ENCODE measurements at regions not wholly inside any gene's neighbourhood (a gene's known extent, or its start where the extent isn't known, plus 50 kb on each side); places are given as distances from the start of the nearest gene placed in this dataset.
"Not testable (repeated sequence)": the region's sequence is repeated elsewhere in the genome, so short reads cannot be mapped to it uniquely, and the experiment has no call there.

- Histone ChIP-seq H3K27ac (ENCODE audit: low read depth in 1 of 3, low read length in 2 of 3) (no peak overlapping the region), H3K9me3 (ENCODE audit: control insufficient read depth in 2 of 2, insufficient read depth in 1 of 2, low read depth in 1 of 2, low read length in 1 of 2) (no peaks in the 10 kb centered on the region), H3K4me1 (ENCODE audit: control insufficient read depth in 3 of 3, insufficient read depth in 2 of 3, low read depth in 1 of 3, low read length in 2 of 3) (no peaks in the 10 kb centered on the region), H3K36me3 (ENCODE audit: control insufficient read depth in 3 of 3, insufficient read depth in 2 of 3, low read depth in 1 of 3, low read length in 3 of 3) (no peaks in the 10 kb centered on the region), H3K27me3 (ENCODE audit: control insufficient read depth in 3 of 3, insufficient read depth in 3 of 3, low read length in 3 of 3) (no peaks in the 10 kb centered on the region), H3K4me3 (ENCODE audit: low read depth in 1 of 3, low read length in 3 of 3) (no peak overlapping the region)
- FAIRE-seq = no peak
- DNase-seq = no peak
These were observed 98.9 kb downstream of the SMPDL3A start for GRCh38 chr6:122887941-122888340.

DNA sequence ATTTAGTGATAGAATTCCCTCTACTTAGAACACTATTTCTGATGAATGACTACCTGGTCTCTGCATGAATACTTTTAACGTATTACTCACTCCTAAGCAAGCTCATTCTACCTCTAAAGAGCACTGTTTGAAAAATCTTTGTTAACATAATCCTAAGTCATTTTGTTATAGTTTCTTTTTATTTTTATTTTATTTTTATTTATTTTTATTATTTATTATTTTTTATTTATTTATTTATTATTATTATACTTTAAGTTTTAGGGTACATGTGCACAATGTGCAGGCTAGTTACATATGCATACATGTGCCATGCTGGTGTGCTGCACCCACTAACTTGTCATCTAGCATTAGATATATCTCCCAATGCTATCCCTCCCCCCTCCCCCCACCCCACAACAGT, 99.6 kb downstream of the SMPDL3A start:
- not testable (repeated sequence) for H3K36me3 ChIP-seq (ENCODE audit: control insufficient read depth in 3 of 3, insufficient read depth in 2 of 3, low read depth in 1 of 3, low read length in 3 of 3); H3K27me3 ChIP-seq (ENCODE audit: control insufficient read depth in 3 of 3, insufficient read depth in 3 of 3, low read length in 3 of 3); H3K4me1 ChIP-seq (ENCODE audit: control insufficient read depth in 3 of 3, insufficient read depth in 2 of 3, low read depth in 1 of 3, low read length in 2 of 3); FAIRE-seq; H3K27ac ChIP-seq (ENCODE audit: low read depth in 1 of 3, low read length in 2 of 3); H3K9me3 ChIP-seq (ENCODE audit: control insufficient read depth in 2 of 2, insufficient read depth in 1 of 2, low read depth in 1 of 2, low read length in 1 of 2); DNase-seq; H3K4me3 ChIP-seq (ENCODE audit: low read depth in 1 of 3, low read length in 3 of 3)
- WGBS, 3 donors = 91 to 94% (median 92%) methylated on average over 1 of the region's 1 CpG

DNA sequence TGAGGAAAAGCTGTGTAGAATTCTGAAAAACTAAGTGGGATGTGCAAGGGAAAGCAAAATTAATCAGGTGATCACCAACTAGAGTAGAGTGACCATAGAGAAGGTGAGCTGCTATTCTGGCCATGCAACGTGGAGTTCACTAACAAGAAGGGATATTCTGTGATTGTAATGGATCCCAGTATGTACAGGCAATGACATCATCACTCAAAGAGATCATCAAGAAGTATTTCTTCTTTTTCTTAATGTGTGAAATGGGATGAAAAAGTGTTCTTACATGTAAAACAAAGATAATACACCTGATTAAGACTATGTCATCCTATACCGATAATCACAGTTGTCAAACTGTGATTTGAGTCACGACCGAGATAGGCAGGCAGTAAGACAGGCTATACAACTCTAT, 101.2 kb downstream of the SMPDL3A start:
- no peak for FAIRE-seq
- no peak for DNase-seq
- H3K27me3 ChIP-seq (ENCODE audit: control insufficient read depth in 3 of 3, insufficient read depth in 3 of 3, low read length in 3 of 3) = no peaks in the 10 kb centered on the region
- no peak overlapping the region for H3K4me3 ChIP-seq (ENCODE audit: low read depth in 1 of 3, low read length in 3 of 3)
- WGBS, 3 donors = 81 to 89% (median 86%) methylated on average over 4 of the region's 4 CpGs
- H3K4me1 ChIP-seq (ENCODE audit: control insufficient read depth in 3 of 3, insufficient read depth in 2 of 3, low read depth in 1 of 3, low read length in 2 of 3) = no peaks in the 10 kb centered on the region
- H3K36me3 ChIP-seq (ENCODE audit: control insufficient read depth in 3 of 3, insufficient read depth in 2 of 3, low read depth in 1 of 3, low read length in 3 of 3) = no peaks in the 10 kb centered on the region
- no peak overlapping the region for H3K27ac ChIP-seq (ENCODE audit: low read depth in 1 of 3, low read length in 2 of 3)
- no peaks in the 10 kb centered on the region for H3K9me3 ChIP-seq (ENCODE audit: control insufficient read depth in 2 of 2, insufficient read depth in 1 of 2, low read depth in 1 of 2, low read length in 1 of 2)

- no peak for FAIRE-seq
These were observed 101.2 kb upstream of the CLVS2 start for GRCh38 chr6:122894791-122895190.

DNA sequence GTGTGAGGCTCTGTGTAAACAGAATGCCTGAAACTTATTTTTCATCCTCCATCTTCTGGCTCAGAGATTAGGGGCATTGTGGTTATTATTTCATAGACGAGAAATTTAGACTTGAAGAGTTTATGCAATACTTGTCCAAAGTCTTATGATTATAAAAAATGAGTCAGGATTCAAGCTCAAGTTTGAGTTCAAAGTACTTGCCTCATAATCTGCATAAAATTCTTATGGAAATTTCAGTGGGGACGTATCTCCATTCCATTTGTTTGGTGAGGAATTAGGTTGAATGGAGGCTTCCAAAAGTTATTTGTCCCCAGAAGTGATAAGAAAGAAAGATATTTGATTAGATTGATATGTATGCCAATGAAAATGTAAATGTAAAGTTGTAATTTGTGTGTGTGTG, 93.7 kb upstream of the CLVS2 start:
- Histone ChIP-seq H3K4me3 (ENCODE audit: low read depth in 1 of 3, low read length in 3 of 3) (no peak overlapping the region), H3K27ac (ENCODE audit: low read depth in 1 of 3, low read length in 2 of 3) (no peak overlapping the region), H3K9me3 (ENCODE audit: control insufficient read depth in 2 of 2, insufficient read depth in 1 of 2, low read depth in 1 of 2, low read length in 1 of 2) (no peaks in the 10 kb centered on the region), H3K36me3 (ENCODE audit: control insufficient read depth in 3 of 3, insufficient read depth in 2 of 3, low read depth in 1 of 3, low read length in 3 of 3) (no peaks in the 10 kb centered on the region), H3K4me1 (ENCODE audit: control insufficient read depth in 3 of 3, insufficient read depth in 2 of 3, low read depth in 1 of 3, low read length in 2 of 3) (no peaks in the 10 kb centered on the region), H3K27me3 (ENCODE audit: control insufficient read depth in 3 of 3, insufficient read depth in 3 of 3, low read length in 3 of 3) (no peaks in the 10 kb centered on the region)
- WGBS, 3 donors = 17 to 46% (median 37%) methylated on average over 2 of the region's 2 CpGs
- FAIRE-seq = no peak
- peak; percentile 26 to 47 for DNase-seq

More at GRCh38 chr6:122894791-122895190, 101.2 kb upstream of the CLVS2 start:
- DNase-seq = no peak
- Histone ChIP-seq H3K4me1 (ENCODE audit: control insufficient read depth in 3 of 3, insufficient read depth in 2 of 3, low read depth in 1 of 3, low read length in 2 of 3) (no peaks in the 10 kb centered on the region), H3K27ac (ENCODE audit: low read depth in 1 of 3, low read length in 2 of 3) (no peak overlapping the region), H3K9me3 (ENCODE audit: control insufficient read depth in 2 of 2, insufficient read depth in 1 of 2, low read depth in 1 of 2, low read length in 1 of 2) (no peaks in the 10 kb centered on the region), H3K36me3 (ENCODE audit: control insufficient read depth in 3 of 3, insufficient read depth in 2 of 3, low read depth in 1 of 3, low read length in 3 of 3) (no peaks in the 10 kb centered on the region), H3K4me3 (ENCODE audit: low read depth in 1 of 3, low read length in 3 of 3) (no peak overlapping the region), H3K27me3 (ENCODE audit: control insufficient read depth in 3 of 3, insufficient read depth in 3 of 3, low read length in 3 of 3) (no peaks in the 10 kb centered on the region)

DNA sequence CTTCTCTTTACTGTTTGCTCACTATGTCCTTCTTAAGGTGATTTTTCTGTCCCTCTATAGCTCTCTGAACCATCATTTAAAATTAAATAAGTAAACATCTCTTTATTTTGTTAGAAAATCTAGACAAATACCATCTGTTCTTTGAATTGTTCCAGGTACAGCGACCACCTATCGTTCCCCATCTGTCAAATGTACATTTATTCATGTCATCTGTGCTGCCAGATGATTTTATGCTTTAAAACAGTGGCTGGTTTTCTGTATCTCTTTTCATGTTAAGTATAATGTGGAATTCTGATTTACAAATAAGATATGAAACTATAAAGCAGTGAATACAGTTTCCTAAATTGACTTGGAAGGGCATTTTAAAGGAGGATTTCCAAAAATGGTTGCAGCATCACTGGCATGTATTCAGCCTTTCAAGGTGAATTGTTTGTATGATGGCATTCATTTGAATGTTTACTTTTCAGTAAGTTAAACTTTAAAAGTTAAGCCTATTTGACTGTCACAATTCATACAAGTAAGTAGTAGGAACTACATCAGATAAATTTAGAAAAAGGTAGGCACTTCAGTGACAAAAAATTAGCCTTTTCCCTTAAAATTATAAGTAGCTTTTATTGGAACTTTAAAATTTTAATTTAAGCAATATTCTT, 92.6 kb upstream of the CLVS2 start:
- no peak overlapping the region for H3K4me3 ChIP-seq (ENCODE audit: low read depth in 1 of 3, low read length in 3 of 3)
- WGBS, 3 donors = 57 to 71% (median 66%) methylated on average over 2 of the region's 2 CpGs
- H3K27me3 ChIP-seq (ENCODE audit: control insufficient read depth in 3 of 3, insufficient read depth in 3 of 3, low read length in 3 of 3) = no peaks in the 10 kb centered on the region
- FAIRE-seq (no peak), DNase-seq (no peak)
- H3K9me3 ChIP-seq (ENCODE audit: control insufficient read depth in 2 of 2, insufficient read depth in 1 of 2, low read depth in 1 of 2, low read length in 1 of 2) = no peaks in the 10 kb centered on the region
- H3K36me3 ChIP-seq (ENCODE audit: control insufficient read depth in 3 of 3, insufficient read depth in 2 of 3, low read depth in 1 of 3, low read length in 3 of 3) = no peaks in the 10 kb centered on the region
- no peak overlapping the region for H3K27ac ChIP-seq (ENCODE audit: low read depth in 1 of 3, low read length in 2 of 3)
- H3K4me1 ChIP-seq (ENCODE audit: control insufficient read depth in 3 of 3, insufficient read depth in 2 of 3, low read depth in 1 of 3, low read length in 2 of 3) = no peaks in the 10 kb centered on the region

- no peaks in the 10 kb centered on the region for H3K9me3 ChIP-seq (ENCODE audit: control insufficient read depth in 2 of 2, insufficient read depth in 1 of 2, low read depth in 1 of 2, low read length in 1 of 2)
- 62 to 85% (median 67%) methylated on average over 5 of the region's 5 CpGs for WGBS, 3 donors
- no peaks in the 10 kb centered on the region for H3K27me3 ChIP-seq (ENCODE audit: control insufficient read depth in 3 of 3, insufficient read depth in 3 of 3, low read length in 3 of 3)
- H3K4me3 ChIP-seq (ENCODE audit: low read depth in 1 of 3, low read length in 3 of 3) = no peak overlapping the region
- no peaks in the 10 kb centered on the region for H3K36me3 ChIP-seq (ENCODE audit: control insufficient read depth in 3 of 3, insufficient read depth in 2 of 3, low read depth in 1 of 3, low read length in 3 of 3)
- FAIRE-seq = no peak
- H3K4me1 ChIP-seq (ENCODE audit: control insufficient read depth in 3 of 3, insufficient read depth in 2 of 3, low read depth in 1 of 3, low read length in 2 of 3) = no peaks in the 10 kb centered on the region
- DNase-seq = no peak
- no peak overlapping the region for H3K27ac ChIP-seq (ENCODE audit: low read depth in 1 of 3, low read length in 2 of 3)
These were observed 91.9 kb upstream of the CLVS2 start for GRCh38 chr6:122904166-122904565.

GRCh38 chr6:122913558-122913957, 82.5 kb upstream of the CLVS2 start:
- Histone ChIP-seq H3K9me3 (ENCODE audit: control insufficient read depth in 2 of 2, insufficient read depth in 1 of 2, low read depth in 1 of 2, low read length in 1 of 2) (peaks cover 0 to 8% of the 10 kb centered on the region in 2 donors), H3K4me1 (ENCODE audit: control insufficient read depth in 3 of 3, insufficient read depth in 2 of 3, low read depth in 1 of 3, low read length in 2 of 3) (no peaks in the 10 kb centered on the region), H3K4me3 (ENCODE audit: low read depth in 1 of 3, low read length in 3 of 3) (no peak overlapping the region), H3K36me3 (ENCODE audit: control insufficient read depth in 3 of 3, insufficient read depth in 2 of 3, low read depth in 1 of 3, low read length in 3 of 3) (no peaks in the 10 kb centered on the region), H3K27me3 (ENCODE audit: control insufficient read depth in 3 of 3, insufficient read depth in 3 of 3, low read length in 3 of 3) (no peaks in the 10 kb centered on the region), H3K27ac (ENCODE audit: low read depth in 1 of 3, low read length in 2 of 3) (no peak overlapping the region)
- DNase-seq = no peak
- WGBS, 3 donors = 0 to 4% (median 0%) methylated on average over 1 of the region's 1 CpG
- FAIRE-seq = no peak

- peaks cover 0 to 4% of the 10 kb centered on the region in 2 donors for H3K9me3 ChIP-seq (ENCODE audit: control insufficient read depth in 2 of 2, insufficient read depth in 1 of 2, low read depth in 1 of 2, low read length in 1 of 2)
- FAIRE-seq = no peak
- no peak overlapping the region for H3K27ac ChIP-seq (ENCODE audit: low read depth in 1 of 3, low read length in 2 of 3)
- H3K27me3 ChIP-seq (ENCODE audit: control insufficient read depth in 3 of 3, insufficient read depth in 3 of 3, low read length in 3 of 3) = no peaks in the 10 kb centered on the region
- no peaks in the 10 kb centered on the region for H3K4me1 ChIP-seq (ENCODE audit: control insufficient read depth in 3 of 3, insufficient read depth in 2 of 3, low read depth in 1 of 3, low read length in 2 of 3)
- no peak for DNase-seq
- H3K4me3 ChIP-seq (ENCODE audit: low read depth in 1 of 3, low read length in 3 of 3) = no peak overlapping the region
- no peaks in the 10 kb centered on the region for H3K36me3 ChIP-seq (ENCODE audit: control insufficient read depth in 3 of 3, insufficient read depth in 2 of 3, low read depth in 1 of 3, low read length in 3 of 3)
These were observed 77.3 kb upstream of the CLVS2 start for GRCh38 chr6:122918714-122919113.
